ENCODE measurements at regions not wholly inside any gene's neighbourhood (a gene's known extent, or its start where the extent isn't known, plus 50 kb on each side); places are given as distances from the start of the nearest gene placed in this dataset.

GRCh38 chr9:74220327-74220726 lies 276.8 kb upstream of the RORB start:
- no peaks in the 10 kb centered on the region for H3K27me3 ChIP-seq
- peaks cover 0 to 3% (median 0%) of the 10 kb centered on the region in 4 donors for H3K9me3 ChIP-seq
- DNase-seq (ENCODE audit: extremely low spot score), result no peak
- H3K4me1 ChIP-seq, result no peaks in the 10 kb centered on the region
- TF ChIP-seq CTCF (IDR thresholded peaks at IDR 0.05) (no peak), POLR2AphosphoS5 (IDR thresholded peaks at IDR 0.05) (no peak), EP300 (IDR thresholded peaks at IDR 0.05) (no peak), POLR2A (IDR thresholded peaks at IDR 0.05; ENCODE audit: low read depth) (no peak)
- no peak overlapping the region for H3K4me3 ChIP-seq
- H3K36me3 ChIP-seq, result no peaks in the 10 kb centered on the region
- WGBS, result 93% methylated on average over 2 of the region's 5 CpGs
- H3K27ac ChIP-seq (replicated peaks in 1 of 4), result no peak overlapping the region
- intact Hi-C loops (cut with DNase I), result no loop called here

GRCh38 chr9:74236857-74237256 lies 260.3 kb upstream of the RORB start:
- no peak overlapping the region for H3K27ac ChIP-seq (replicated peaks in 1 of 4)
- DNase-seq (ENCODE audit: extremely low spot score), result no peak
- H3K4me1 ChIP-seq, result no peaks in the 10 kb centered on the region
- intact Hi-C loops (cut with DNase I), result no loop called here
- H3K4me3 ChIP-seq, result no peak overlapping the region
- H3K9me3 ChIP-seq, result peaks cover 0 to 9% (median 6%) of the 10 kb centered on the region in 4 donors
- TF ChIP-seq EP300 (IDR thresholded peaks at IDR 0.05) (no peak), CTCF (IDR thresholded peaks at IDR 0.05) (no peak), POLR2AphosphoS5 (IDR thresholded peaks at IDR 0.05) (no peak), POLR2A (IDR thresholded peaks at IDR 0.05; ENCODE audit: low read depth) (no peak)
- H3K36me3 ChIP-seq, result no peaks in the 10 kb centered on the region
- 66% methylated on average over 2 of the region's 2 CpGs for WGBS
- no peaks in the 10 kb centered on the region for H3K27me3 ChIP-seq

GRCh38 chr9:74245866-74246497 lies 251.2 kb upstream of the RORB start:
- intact Hi-C loops (cut with DNase I), result no loop called here
- no peak for TF ChIP-seq POLR2AphosphoS5 (IDR thresholded peaks at IDR 0.05)
- no peak for TF ChIP-seq EP300 (IDR thresholded peaks at IDR 0.05)
- no peak for TF ChIP-seq CTCF (IDR thresholded peaks at IDR 0.05)
- TF ChIP-seq POLR2A (IDR thresholded peaks at IDR 0.05; ENCODE audit: low read depth), result no peak
- H3K9me3 ChIP-seq, result peaks cover 0 to 18% (median 12%) of the 10 kb centered on the region in 4 donors
- no peak overlapping the region for H3K4me3 ChIP-seq
- H3K4me1 ChIP-seq, result no peaks in the 10 kb centered on the region
- no peaks in the 10 kb centered on the region for H3K36me3 ChIP-seq
- no peaks in the 10 kb centered on the region for H3K27me3 ChIP-seq
- H3K27ac ChIP-seq (replicated peaks in 1 of 4), result no peak overlapping the region
- WGBS, result 75% methylated on average over 3 of the region's 3 CpGs
- no peak for DNase-seq (ENCODE audit: extremely low spot score)

GRCh38 chr9:74255489-74255984 lies 241.6 kb upstream of the RORB start:
- WGBS, result 62% methylated on average over 4 of the region's 4 CpGs
- TF ChIP-seq EP300 (IDR thresholded peaks at IDR 0.05), result no peak
- no peak for TF ChIP-seq POLR2A (IDR thresholded peaks at IDR 0.05; ENCODE audit: low read depth)
- TF ChIP-seq POLR2AphosphoS5 (IDR thresholded peaks at IDR 0.05), result no peak
- no peak for TF ChIP-seq CTCF (IDR thresholded peaks at IDR 0.05)
- Histone ChIP-seq H3K4me1 (no peaks in the 10 kb centered on the region), H3K27ac (replicated peaks in 1 of 4) (no peak overlapping the region), H3K27me3 (no peaks in the 10 kb centered on the region), H3K36me3 (no peaks in the 10 kb centered on the region), H3K4me3 (no peak overlapping the region), H3K9me3 (no peaks in the 10 kb centered on the region)
- intact Hi-C loops (cut with DNase I), result no loop called here
- no peak for DNase-seq (ENCODE audit: extremely low spot score)

Data from esophagus muscularis mucosa (tissue), 4 donors.